ENCODE measurements at regions not wholly inside any gene's neighbourhood (a gene's known extent, or its start where the extent isn't known, plus 50 kb on each side); places are given as distances from the start of the nearest gene placed in this dataset.

- Histone ChIP-seq H2BK5ac (ENCODE audit: insufficient read length, low read length) (no peak overlapping the region), H2BK20ac (ENCODE audit: low read depth, low read length, poor library complexity, severe bottlenecking) (no peak overlapping the region), H3K9me3 (ENCODE audit: control insufficient read depth, low read depth, low read length) (no peaks in the 10 kb centered on the region), H4K20me1 (ENCODE audit: control insufficient read depth, insufficient read depth, insufficient read length) (no peaks in the 10 kb centered on the region), H3K23ac (ENCODE audit: insufficient read length, low read depth, low read length) (no peak overlapping the region), H2BK120ac (ENCODE audit: low read depth, low read length, poor library complexity, severe bottlenecking) (no peak overlapping the region), H2BK15ac (ENCODE audit: low read depth, low read length) (no peak overlapping the region), H3T11ph (ENCODE audit: low read length) (no peak overlapping the region), H3K79me2 (ENCODE audit: insufficient read depth, low read length) (no peaks in the 10 kb centered on the region), H2AK5ac (ENCODE audit: insufficient read length, low read length) (no peak overlapping the region), H3K79me1 (ENCODE audit: insufficient read depth, low read depth, low read length, poor library complexity, severe bottlenecking) (no peaks in the 10 kb centered on the region), H3K4ac (ENCODE audit: low read depth, low read length) (no peak overlapping the region), H3K56ac (ENCODE audit: insufficient read length, low read depth, low read length) (no peak overlapping the region), H3K4me1 (ENCODE audit: insufficient read depth, low read length) (no peaks in the 10 kb centered on the region), H4K8ac (replicated peaks; ENCODE audit: insufficient read length, low read depth, low read length) (no peak overlapping the region), H4K5ac (ENCODE audit: insufficient read length, low read depth, low read length) (no peak overlapping the region), H3K27ac (ENCODE audit: insufficient read length, low read depth, low read length) (no peak overlapping the region), H3K27me3 (ENCODE audit: insufficient read depth, low read length) (no peaks in the 10 kb centered on the region), H3K9ac (ENCODE audit: extremely low read depth, insufficient read length, low read length) (no peak overlapping the region), H3K23me2 (ENCODE audit: insufficient read length, low read depth, low read length, poor library complexity, severe bottlenecking) (no peaks in the 10 kb centered on the region), H3K18ac (ENCODE audit: insufficient read length, low read depth, low read length) (no peak overlapping the region), H2BK12ac (ENCODE audit: insufficient read length, low read depth, low read length) (no peak overlapping the region), H2AFZ (ENCODE audit: low read length) (no peak overlapping the region), H3K4me2 (ENCODE audit: insufficient read depth, insufficient read length, low read length) (no peak overlapping the region), H3K14ac (ENCODE audit: insufficient read depth, low read length) (no peak overlapping the region), H4K91ac (ENCODE audit: insufficient read length, low read depth, low read length) (no peak overlapping the region)
- no peak for TF ChIP-seq CTCF (conservative IDR thresholded peaks at IDR 0.05)
- DNase-seq = no peak
- Mint-ChIP-seq H3K36me3 (ENCODE audit: insufficient read depth in 1 of 3, low read depth in 3 of 3) (no peaks in the 10 kb centered on the region; a peak in 1 of 7 replicates), H3K27ac (no peak overlapping the region), H3K4me1 (no peaks in the 10 kb centered on the region), H3K4me3 (no peak overlapping the region), H3K27me3 (ENCODE audit: low read depth) (peaks cover 2% of the 10 kb centered on the region; the same call in 1 of the 2 replicates), H3K9me3 (no peaks in the 10 kb centered on the region)
- no CpG with 5 or more reads among the region's 6 CpGs for WGBS (ENCODE audit: extremely low coverage, insufficient read length, low lambda C conversion rate)
These were observed 116.4 kb upstream of the FAM78B start for GRCh38 chr1:166283190-166283589.

Measured in H9 (cell line).